ENCODE measurements at regions not wholly inside any gene's neighbourhood (a gene's known extent, or its start where the extent isn't known, plus 50 kb on each side); places are given as distances from the start of the nearest gene placed in this dataset.

- DNase-seq (ENCODE audit: low spot score): no peak
These were observed 50.2 kb upstream of the CTAGE1 start for GRCh38 chr18:22467760-22468553.

DNA sequence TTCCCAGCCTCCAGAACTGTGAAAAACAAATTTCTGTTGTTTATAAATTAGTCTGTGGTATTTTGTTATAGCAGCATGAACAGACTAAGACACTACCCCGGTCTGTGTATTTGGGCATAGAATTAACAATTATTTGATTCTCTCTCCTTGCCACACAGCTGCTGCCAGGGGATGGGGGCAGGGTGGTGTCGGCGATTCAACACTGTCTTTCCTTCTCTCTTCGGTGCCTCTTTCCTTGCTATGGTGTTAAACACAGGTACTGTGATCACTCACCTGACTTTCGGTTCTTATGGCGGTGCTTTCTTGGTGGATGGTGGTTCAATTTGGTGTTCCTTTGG is 50.8 kb upstream of the CTAGE1 start:
- DNase-seq (ENCODE audit: low spot score): no peak

DNA sequence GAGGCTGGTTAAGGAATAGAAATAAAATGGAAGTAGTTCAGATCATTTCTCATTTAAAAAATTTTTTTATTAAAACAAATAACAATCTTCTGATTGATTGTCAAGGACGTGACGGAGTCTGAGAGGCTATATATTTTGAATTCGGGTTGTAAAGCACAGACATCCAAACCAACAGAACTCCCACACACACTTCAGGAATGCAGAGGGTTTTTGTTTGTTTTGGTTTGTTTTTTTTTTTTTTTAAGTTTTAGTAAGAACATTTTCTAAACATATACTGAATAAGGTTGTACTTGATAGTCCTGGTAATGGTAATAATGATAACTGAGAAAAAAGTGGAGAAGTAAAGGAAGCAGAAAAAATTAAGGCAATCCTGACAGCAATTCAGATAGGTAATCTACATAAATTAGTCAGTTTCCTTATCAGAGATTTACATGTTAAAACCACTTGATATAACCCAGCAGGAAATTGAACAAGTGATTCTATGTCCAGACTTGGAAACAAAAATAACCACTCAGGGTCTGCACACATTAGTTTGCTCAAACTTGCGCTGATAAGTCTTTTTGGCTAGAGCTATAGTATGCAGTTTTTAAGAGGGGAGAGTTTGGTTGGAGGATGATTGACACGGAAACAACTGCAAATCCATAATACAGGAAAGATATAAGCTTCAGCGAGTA is 51.5 kb upstream of the CTAGE1 start:
- DNase-seq (ENCODE audit: low spot score): no peak

DNA sequence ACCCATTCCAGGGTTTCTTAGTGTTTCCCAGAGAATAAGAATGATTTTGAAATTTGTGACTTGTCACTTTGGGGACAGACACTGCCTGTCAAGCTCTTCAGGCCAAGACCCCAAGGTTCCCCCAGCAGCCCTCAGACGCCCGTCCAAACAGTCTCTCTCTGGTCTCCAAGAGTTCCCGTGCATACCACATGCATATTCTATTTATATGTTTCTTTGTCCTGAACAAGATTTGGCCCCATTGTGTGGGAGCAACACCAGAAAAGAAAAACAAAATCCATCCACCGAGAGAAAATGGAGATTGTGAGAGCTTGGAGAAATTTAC is 52.2 kb upstream of the CTAGE1 start:
- DNase-seq (ENCODE audit: low spot score): no peak

DNA sequence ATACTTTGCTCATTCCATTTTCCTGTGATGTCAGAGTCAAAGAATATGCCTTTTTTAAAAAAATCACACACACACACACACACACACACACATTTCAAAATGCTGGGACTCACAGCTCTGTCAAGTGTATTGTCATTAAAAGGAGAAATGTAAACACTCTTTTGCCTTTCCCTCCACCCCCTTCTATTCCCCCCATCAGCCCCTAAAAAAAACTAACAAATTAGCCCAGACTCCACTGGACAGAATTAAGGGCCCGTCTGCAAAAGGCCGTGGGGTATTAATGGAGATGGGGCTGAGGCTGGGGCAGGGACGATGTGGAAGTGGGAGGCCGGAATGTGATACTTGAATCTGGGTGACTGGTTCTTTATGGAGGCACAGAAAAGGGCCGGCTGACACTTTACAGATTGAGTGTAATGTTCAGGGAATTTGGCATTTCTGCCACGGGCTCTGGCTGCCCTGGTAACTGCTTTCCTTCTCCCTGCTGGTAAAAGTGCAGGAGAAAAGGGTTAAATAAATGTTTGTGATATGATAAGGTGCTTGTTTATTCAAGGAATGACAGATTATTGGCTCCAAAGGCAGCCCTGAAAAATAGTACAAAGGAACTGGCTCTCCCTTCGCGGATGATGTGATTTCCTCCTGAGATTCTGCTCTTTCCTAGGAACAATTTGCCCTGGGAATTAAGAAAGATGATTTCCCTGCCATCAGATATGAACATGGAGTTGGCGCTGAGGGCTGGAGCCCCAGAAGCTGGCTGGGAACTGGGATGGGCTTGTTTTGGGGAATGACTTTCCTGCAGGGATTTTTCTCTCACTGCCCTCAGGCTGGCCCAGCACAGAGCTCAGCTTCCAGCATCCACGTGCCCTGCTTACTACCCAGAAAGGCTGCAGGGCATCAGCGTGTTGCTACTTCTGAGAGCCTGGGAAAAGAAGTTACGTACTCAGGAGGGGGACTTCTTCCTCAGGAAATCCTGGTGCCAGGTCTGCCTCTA is 52.8 kb upstream of the CTAGE1 start:
- DNase-seq (ENCODE audit: low spot score): no peak

DNA sequence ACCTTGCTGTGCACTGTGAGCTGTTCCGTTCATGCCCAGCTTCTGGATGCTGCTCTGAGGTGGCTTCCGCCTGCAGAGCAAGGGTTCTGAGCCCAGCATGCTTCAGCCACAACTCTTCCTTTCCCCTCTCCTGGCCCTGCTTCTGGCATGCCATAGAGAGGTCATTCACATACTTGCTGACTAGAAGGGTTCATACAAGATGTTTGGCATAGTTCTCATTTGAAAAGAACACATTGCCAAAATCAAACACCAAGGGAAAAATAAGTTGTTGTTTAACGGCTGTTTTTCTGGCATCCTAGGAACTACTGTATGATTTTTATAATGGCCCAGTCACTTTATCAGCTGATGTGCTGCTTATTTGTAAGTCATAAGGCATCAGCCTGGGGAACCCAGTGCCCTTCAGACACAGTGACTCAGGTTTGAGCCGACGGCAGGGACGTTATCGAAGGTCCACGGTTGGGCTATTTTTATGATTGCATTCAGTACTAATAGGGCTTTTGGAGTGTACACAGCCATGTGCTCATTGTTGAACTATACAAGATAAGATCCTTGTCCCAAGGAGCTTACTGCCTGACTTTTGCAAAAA is 53.9 kb upstream of the CTAGE1 start:
- DNase-seq (ENCODE audit: low spot score): no peak

DNA sequence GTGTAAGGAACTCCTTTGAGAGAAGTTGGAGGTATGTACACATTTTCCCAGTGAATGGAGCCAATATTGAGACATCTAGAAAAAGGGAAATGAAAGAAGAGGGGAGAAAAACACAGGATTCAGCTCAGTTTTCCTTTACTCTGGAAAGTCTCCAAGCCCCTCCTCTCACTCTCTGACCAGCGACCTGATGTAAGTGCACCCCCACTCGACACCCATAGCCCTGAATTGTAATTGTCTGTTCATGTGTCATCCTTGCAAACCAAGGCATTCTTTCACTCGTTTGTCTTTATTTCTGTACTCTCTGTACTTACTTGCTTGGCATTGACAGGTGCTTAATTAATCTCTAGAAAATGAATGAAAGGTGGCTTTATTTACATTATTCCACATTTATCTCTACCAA is 55.7 kb upstream of the CTAGE1 start:
- no peak for DNase-seq (ENCODE audit: low spot score)

DNA sequence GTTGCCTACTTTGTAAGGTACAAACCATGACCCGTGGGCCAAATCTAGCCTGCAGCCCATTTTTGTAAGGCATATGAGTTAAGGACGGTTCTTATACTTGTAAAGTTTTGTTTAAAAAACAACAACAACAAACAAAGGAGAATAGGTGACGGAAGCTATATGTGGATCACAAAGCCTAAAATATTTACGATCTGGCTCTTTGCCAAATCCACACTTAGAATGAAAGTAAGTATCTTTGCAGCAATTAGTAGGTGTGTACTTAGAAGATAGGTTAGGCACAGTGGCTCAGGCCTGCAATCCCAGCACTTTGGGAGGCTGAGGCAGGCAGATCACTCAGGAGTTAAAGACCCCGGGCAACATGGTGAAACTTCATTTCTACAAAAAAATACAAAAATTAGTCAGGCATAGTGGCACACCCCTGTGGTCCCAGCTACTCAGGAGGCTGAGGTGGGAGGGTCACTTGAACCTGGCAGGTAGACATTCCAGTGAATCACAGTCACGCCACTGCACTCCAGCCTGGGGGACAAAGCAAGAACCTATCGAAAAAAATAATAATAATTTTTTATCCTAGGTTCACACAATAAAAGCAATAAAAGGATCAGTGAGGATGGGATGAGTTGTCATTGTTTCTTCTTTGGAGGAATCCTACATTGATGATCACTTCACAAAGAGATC is 57.8 kb upstream of the CTAGE1 start:
- no peak for DNase-seq (ENCODE audit: low spot score)

GRCh38 chr18:22477222-22477621 is 59.5 kb upstream of the CTAGE1 start:
- no peak for DNase-seq (ENCODE audit: low spot score)

GRCh38 chr18:22482948-22483347 is 65.2 kb upstream of the CTAGE1 start:
- no peak for DNase-seq (ENCODE audit: low spot score)

DNA sequence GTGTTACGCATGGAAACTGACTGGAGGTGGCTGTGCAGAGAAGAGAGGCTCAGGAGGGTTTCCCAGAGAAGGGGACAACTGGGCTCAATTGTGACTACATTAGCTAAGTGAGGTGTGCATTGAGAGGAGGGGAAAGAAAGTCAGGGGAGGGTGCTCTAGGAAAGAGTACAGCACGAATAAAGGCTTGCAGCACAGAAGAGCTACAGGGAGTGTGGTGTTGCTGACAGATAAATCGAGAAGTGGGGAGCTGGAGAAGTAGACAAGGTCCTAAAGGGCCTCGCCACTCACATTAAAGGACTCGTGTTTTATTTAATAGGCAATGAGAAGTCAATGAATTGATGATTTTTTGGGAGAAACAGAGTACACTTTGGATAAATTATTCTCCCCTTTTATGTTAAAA is 65.7 kb upstream of the CTAGE1 start:
- DNase-seq (ENCODE audit: low spot score): no peak

- no peak for DNase-seq (ENCODE audit: low spot score)
These were observed 66.8 kb upstream of the CTAGE1 start for GRCh38 chr18:22484471-22484870.

- no peak for DNase-seq (ENCODE audit: low spot score)
These were observed 68.1 kb upstream of the CTAGE1 start for GRCh38 chr18:22485808-22486244.

GRCh38 chr18:22486667-22487066 is 69.0 kb upstream of the CTAGE1 start:
- DNase-seq (ENCODE audit: low spot score): no peak

GRCh38 chr18:22488554-22488953 is 70.8 kb upstream of the CTAGE1 start:
- no peak for DNase-seq (ENCODE audit: low spot score)

DNA sequence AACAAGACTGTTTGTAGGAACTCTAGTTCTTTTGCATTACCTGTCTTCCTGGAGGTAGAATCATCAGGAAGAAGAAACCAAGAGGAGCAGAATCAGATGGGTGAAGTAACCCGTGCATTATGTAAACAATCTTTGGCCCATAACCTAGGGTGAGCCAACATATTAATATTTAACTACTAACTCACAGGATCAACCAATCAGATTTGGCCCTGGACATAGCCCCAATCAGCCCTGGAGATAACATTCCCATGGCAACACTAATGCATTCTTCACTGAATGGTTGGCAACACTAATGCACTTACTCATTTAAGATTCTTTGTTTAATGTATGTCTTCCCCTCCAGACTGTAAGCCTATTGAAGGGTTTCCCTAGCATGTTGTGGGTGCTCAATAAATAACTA is 72.0 kb upstream of the CTAGE1 start:
- DNase-seq (ENCODE audit: low spot score): no peak

- DNase-seq (ENCODE audit: low spot score): no peak
These were observed 72.7 kb upstream of the CTAGE1 start for GRCh38 chr18:22490429-22490846.

GRCh38 chr18:22493255-22493654 is 75.5 kb upstream of the CTAGE1 start:
- DNase-seq (ENCODE audit: low spot score): no peak

DNA sequence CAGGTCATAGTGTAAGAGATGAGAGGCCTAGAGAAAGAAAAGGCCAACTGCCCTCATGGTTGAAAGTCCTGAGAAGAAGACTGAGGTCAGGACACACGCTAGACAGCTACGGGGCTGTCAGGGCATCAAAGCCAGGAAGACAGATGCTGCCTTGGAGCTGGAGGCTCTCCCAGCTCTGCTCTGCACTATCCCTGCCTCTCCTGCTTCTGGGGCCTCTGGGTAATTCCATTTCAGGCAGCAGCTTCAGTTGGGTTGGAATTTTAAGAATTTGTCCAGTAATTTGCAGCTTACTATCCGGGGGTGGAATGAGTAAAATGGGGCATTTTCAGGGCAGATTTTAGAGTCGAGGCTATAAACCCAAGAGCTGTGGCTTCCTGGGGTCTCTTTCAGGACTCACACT is 76.2 kb upstream of the CTAGE1 start:
- DNase-seq (ENCODE audit: low spot score): no peak

DNA sequence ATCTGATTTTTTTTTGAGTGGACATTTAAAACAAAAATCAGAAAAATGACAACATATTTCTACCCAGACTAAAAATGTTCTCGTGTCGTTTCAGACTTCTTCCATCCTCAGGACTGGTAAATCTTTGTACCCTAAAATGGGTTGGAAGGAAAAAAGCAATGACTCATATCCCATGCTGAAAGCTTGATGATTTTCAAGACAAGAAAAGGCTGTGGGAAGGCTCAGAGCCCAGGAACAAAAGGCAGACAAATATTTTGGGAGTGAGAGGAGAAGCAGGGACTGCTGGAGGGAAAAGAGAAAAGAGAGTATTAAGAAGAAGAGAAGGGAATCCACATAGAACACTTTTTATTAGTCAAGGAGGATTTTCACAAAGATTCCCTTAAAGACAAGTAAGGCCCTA is 77.1 kb upstream of the CTAGE1 start:
- no peak for DNase-seq (ENCODE audit: low spot score)

DNA sequence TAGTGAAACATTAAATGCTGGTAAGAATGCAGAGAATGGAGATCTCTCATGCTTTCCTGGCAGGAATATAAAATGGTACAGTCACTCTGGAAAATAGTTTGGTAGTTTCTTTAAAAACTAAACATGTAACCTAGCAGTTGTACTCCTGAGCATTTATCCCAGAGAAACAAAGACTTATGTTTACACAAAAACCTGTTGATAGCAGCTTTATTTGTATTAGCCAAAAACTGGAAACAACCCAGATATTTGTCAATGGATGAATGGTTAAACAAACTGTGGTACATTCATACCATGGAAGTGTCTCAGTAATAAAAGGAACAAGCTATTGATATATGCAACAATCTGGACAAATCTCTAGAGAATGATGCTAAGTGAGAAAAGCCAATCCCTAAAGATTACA is 81.7 kb upstream of the CTAGE1 start:
- no peak for DNase-seq (ENCODE audit: low spot score)

DNA sequence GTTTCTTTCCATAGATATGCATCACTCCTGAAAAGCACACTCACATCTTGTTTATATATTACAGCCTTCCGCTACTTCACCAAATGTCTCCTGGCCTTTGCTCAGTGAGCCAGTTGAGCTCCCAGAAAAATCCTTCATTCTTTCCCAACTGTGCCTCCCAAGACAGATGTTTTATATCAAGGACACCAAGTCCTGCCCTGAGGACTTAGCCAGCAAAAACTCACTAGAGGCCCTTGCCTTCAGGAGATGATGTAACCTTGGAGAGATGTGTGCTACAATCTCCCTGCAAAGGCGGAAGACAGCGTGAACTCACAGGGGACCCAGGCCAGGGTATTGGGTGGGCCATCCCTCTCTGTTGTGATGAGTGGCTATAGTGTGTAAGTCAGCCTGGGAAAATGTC is 86.1 kb upstream of the CTAGE1 start:
- DNase-seq (ENCODE audit: low spot score): no peak
